ENCODE measurements at regions not wholly inside any gene's neighbourhood (a gene's known extent, or its start where the extent isn't known, plus 50 kb on each side); places are given as distances from the start of the nearest gene placed in this dataset.

DNA sequence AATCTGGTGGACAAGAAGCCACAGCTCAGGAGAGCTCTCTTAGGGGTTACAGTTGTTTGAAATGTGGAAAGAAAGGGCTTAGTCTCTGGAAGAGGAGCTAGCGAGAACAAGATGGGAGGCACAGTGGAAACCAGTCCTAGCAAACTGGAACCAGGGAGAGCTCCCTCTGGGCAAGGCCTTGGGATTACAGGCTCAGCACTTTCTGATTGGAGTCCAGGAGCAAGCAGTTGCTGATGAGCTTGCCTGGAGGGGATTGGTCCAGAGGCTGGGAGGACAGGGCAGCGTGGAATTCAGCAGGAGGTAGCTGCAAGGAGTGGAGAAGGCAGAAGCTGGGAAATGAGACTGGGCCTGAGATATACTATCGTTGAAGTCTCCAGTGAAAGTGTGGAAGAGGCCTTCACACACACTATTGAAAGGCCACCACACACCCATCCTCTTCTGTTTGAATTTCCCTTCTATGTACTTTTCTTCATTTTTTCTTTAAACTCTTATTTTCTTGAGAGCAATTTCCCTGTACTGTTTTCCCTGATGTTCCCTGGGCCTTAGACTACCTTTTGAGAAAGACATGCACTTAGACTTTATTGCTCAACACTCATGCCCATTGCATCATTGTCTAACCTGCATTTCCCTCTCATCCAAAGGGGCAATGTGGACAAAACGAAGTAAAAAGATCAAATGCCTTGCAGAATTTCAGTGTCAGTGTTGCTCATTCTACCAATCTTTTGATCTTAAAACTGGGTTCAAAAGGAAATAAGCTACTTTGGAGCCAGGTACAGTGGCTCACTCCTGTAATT, 57.8 kb upstream of the LANCL2 start:
- TF ChIP-seq, protein P1, sequence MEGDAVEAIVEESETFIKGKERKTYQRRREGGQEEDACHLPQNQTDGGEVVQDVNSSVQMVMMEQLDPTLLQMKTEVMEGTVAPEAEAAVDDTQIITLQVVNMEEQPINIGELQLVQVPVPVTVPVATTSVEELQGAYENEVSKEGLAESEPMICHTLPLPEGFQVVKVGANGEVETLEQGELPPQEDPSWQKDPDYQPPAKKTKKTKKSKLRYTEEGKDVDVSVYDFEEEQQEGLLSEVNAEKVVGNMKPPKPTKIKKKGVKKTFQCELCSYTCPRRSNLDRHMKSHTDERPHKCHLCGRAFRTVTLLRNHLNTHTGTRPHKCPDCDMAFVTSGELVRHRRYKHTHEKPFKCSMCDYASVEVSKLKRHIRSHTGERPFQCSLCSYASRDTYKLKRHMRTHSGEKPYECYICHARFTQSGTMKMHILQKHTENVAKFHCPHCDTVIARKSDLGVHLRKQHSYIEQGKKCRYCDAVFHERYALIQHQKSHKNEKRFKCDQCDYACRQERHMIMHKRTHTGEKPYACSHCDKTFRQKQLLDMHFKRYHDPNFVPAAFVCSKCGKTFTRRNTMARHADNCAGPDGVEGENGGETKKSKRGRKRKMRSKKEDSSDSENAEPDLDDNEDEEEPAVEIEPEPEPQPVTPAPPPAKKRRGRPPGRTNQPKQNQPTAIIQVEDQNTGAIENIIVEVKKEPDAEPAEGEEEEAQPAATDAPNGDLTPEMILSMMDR (IDR thresholded peaks at IDR 0.05), result no peak
- TF ChIP-seq POLR2A (IDR thresholded peaks at IDR 0.05) (no peak), POLR2AphosphoS5 (IDR thresholded peaks at IDR 0.05) (no peak)
